HepG2 (cell line): ENCODE measurements at regions not wholly inside any gene's neighbourhood (a gene's known extent, or its start where the extent isn't known, plus 50 kb on each side); places are given as distances from the start of the nearest gene placed in this dataset.

Experiments
- ATAC-seq: fragments of 200-7000 bp; cut with Tn5 transposase; 3 replicates; pipeline ENCODE4 v1.9.1; 2020; ENCODE audit warnings: mild to moderate bottlenecking, moderate library complexity
- BruUV-seq: library from RNA; stranded (reverse); fragments of 400-500 nt; replicated peaks from 2 replicates; lab custom pipeline; 2021; lab: Mats Ljungman, UMichigan
- CTCF ChIA-PET: fragments of 300-600 bp; formaldehyde crosslinking; extraction: SDS; loops from one replicate; lab custom pipeline; 2021; ENCODE audit warnings: low total read pairs, inconsistent platforms, low intra/inter-chr PET ratio; lab: Yijun Ruan, JAX
- POLR2A ChIA-PET: fragments of 350-600 bp; sonication (Branson Sonifier 250); formaldehyde crosslinking; loops from one replicate; lab custom pipeline; 2020; ENCODE audit warnings: antibody characterized with exemption, inconsistent platforms; lab: Yijun Ruan, JAX
- DNase-seq: peaks from one replicate; pipeline ENCODE4 v3.0.0-alpha.2; 2015; ENCODE audit warnings: low spot score
- FAIRE-seq: peaks from 3 replicates; lab custom pipeline; 2011; peaks lifted over from hg19 to GRCh38; lab: Jason Lieb, UNC
- H2AFZ ChIP-seq: one replicate; pipeline ENCODE4 v1.6.1; 2011; ENCODE audit warnings: low read length, inconsistent platforms
- H3K27ac ChIP-seq: fragments of 300-600 bp; 3 replicates; pipeline ENCODE4 v1.8.0; 2011; ENCODE audit warnings: mixed run types, mild to moderate bottlenecking, mixed read lengths, low read length, inconsistent platforms; ENCODE audit not compliant: insufficient read depth; ENCODE audit errors: extremely low read length
- H3K27me3 ChIP-seq, 2 experiments: fragments of 200-600 bp in 1 of 2; 2 replicates in 1 of 2; 3 replicates in 1 of 2; pipeline versions ENCODE4 v1.6.0 to v1.8.0; 2011; ENCODE audit warnings: low read length in 2 of 2, mild to moderate bottlenecking in 2 of 2, moderate library complexity in 2 of 2, inconsistent platforms in 1 of 2; ENCODE audit not compliant: insufficient read depth in 2 of 2, control insufficient read depth in 1 of 2
- H3K36me3 ChIP-seq, 2 experiments: fragments of 200-600 bp in 1 of 2; replicated peaks in 1 of 2; 2 replicates in 1 of 2; 3 replicates in 1 of 2; pipeline versions ENCODE4 v1.5.1 to v1.8.0; 2011; ENCODE audit warnings: low read length in 2 of 2, inconsistent platforms in 1 of 2; ENCODE audit not compliant: insufficient read depth in 2 of 2, control insufficient read depth in 1 of 2
- H3K4me1 ChIP-seq: 2 replicates; pipeline ENCODE4 v1.5.1; 2012; ENCODE audit warnings: low read length, inconsistent platforms; ENCODE audit not compliant: insufficient read depth
- H3K4me2 ChIP-seq: 2 replicates; pipeline ENCODE4 v1.6.0; 2011; ENCODE audit warnings: low read depth, low read length, inconsistent platforms
- H3K4me3 ChIP-seq, 3 experiments: fragments of 200-600 bp in 1 of 3; sonication (generic), shearing (Covaris generic) in 1 of 3; replicated peaks in 1 of 3; 2 replicates each; pipeline ENCODE4 v1.5.1; 2011 to 2016; ENCODE audit warnings: low read length in 3 of 3, inconsistent platforms in 2 of 3, low read depth in 2 of 3, mild to moderate bottlenecking in 2 of 3, control low read depth in 1 of 3, mixed read lengths in 1 of 3; ENCODE audit not compliant: insufficient read depth in 1 of 3
- H3K79me2 ChIP-seq: one replicate; pipeline ENCODE4 v1.6.1; 2011; ENCODE audit warnings: low read length, inconsistent platforms; ENCODE audit not compliant: insufficient read depth
- H3K9ac ChIP-seq: 2 replicates; pipeline ENCODE4 v1.6.0; 2011; ENCODE audit warnings: mild to moderate bottlenecking, low read depth, low read length, inconsistent platforms; ENCODE audit not compliant: insufficient read depth
- H3K9me3 ChIP-seq: 2 replicates; pipeline ENCODE4 v1.5.1; 2012; ENCODE audit warnings: mild to moderate bottlenecking, low read length
- H4K20me1 ChIP-seq: 2 replicates; pipeline ENCODE4 v1.6.0; 2011; ENCODE audit warnings: inconsistent platforms, mild to moderate bottlenecking, low read length, moderate library complexity; ENCODE audit not compliant: insufficient read depth
- NRL ChIP-seq: sonication (generic); formaldehyde crosslinking; IDR thresholded peaks from 2 replicates; pipeline ENCODE4 v1.5.0; 2020; ENCODE audit warnings: missing genetic modification reagents, mild to moderate bottlenecking, moderate library complexity, borderline replicate concordance
- PHF5A ChIP-seq: IDR thresholded peaks from one replicate; pipeline ENCODE4 v1.6.1; 2018; ENCODE audit warnings: low read depth, missing genetic modification reagents; ENCODE audit not compliant: unreplicated experiment
- PRMT3 ChIP-seq: sonication (generic); formaldehyde crosslinking; IDR thresholded peaks from 2 replicates; pipeline ENCODE4 v1.8.1; 2022; ENCODE audit warnings: low read depth, mild to moderate bottlenecking, moderate library complexity, missing genetic modification reagents, borderline replicate concordance
- SP2 ChIP-seq: sonication (generic); formaldehyde crosslinking; IDR thresholded peaks from 2 replicates; pipeline ENCODE4 v1.5.1; 2020; ENCODE audit warnings: mild to moderate bottlenecking, missing genetic modification reagents
- THAP7 ChIP-seq: sonication (generic); formaldehyde crosslinking; IDR thresholded peaks from 2 replicates; pipeline ENCODE4 v1.8.1; 2023; ENCODE audit warnings: mild to moderate bottlenecking, missing genetic modification reagents
- ZBTB38 ChIP-seq: sonication (generic); formaldehyde crosslinking; IDR thresholded peaks from 2 replicates; pipeline ENCODE4 v1.5.1; 2020; ENCODE audit warnings: mild to moderate bottlenecking, missing genetic modification reagents
- ZNF10 ChIP-seq: sonication (generic); formaldehyde crosslinking; IDR thresholded peaks from 2 replicates; pipeline ENCODE4 v1.4.0; 2020; ENCODE audit warnings: mild to moderate bottlenecking, low read depth, missing genetic modification reagents, borderline replicate concordance
- WGBS: methylation state at CpG from one replicate; pipeline ENCODE4 v1.1.6; 2017; ENCODE audit warnings: low lambda C conversion rate; 5-methylcytosine and 5-hydroxymethylcytosine counted together
- in situ Hi-C: cut with HindIII; loops from 2 replicates; pipeline ENCODE4 v1.10.0; 2017; ENCODE audit warnings: low pct_unique_long_range_greater_than_20kb; ENCODE audit not compliant: extremely low pct_ligation_motif_present
- intact Hi-C: fragments of 100-400 bp; cut with micrococcal nuclease; formaldehyde crosslinking; loops from one replicate; pipeline ENCODE4 v1.10.0; 2022; ENCODE audit not compliant: unreplicated experiment
- TF ChIP-seq, protein P1 (sequence below): sonication (generic); formaldehyde crosslinking; IDR thresholded peaks from 2 replicates; pipeline ENCODE4 v1.8.1; 2023; ENCODE audit warnings: mild to moderate bottlenecking, missing genetic modification reagents, borderline replicate concordance
- TF ChIP-seq, protein P2 (sequence below): fragments of 450-650 bp; IDR thresholded peaks from 2 replicates; pipeline ENCODE4 v1.6.1; 2017

DNA sequence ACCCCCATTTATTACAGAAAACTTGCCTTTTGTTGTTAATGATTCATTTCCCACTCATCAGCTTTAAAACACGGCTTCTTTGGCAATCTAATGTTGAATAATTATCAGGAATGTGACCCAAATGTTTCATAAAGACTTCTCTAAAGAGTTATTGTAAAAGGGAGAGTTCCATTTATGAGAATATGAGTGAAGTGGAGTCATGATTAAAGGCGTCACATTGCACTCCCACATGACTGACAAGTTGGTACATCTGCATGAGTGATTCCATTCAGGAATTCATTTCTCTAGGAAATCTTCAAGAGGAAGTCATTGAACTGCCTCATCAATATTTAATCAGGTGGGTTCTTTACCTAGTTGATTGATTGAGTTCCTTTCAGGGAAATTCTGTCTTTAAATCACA, 184.8 kb downstream of the LNPK start:
- POLR2A ChIA-PET = no interaction called here
- CTCF ChIA-PET = no interaction called here
- in situ Hi-C loops = no loop called here

More for the DNA sequence above, 184.8 kb downstream of the LNPK start:
- Histone ChIP-seq H3K27me3 (0 out of 5 replicates have a peak, but pooled peaks cover 0 to 3% of the 10 kb centered on the region in 2 experiments), H3K9ac (no peak overlapping the region), H3K79me2 (no peaks in the 10 kb centered on the region), H3K4me1 (no peaks in the 10 kb centered on the region), H3K4me2 (no peak overlapping the region), H3K4me3 (no peak overlapping the region), H2AFZ (no peak overlapping the region), H3K9me3 (peaks cover 11% of the 10 kb centered on the region; the same call in 1 of the 2 replicates), H3K27ac (no peak overlapping the region), H3K36me3 (no peaks in the 10 kb centered on the region), H4K20me1 (no peaks in the 10 kb centered on the region)
- 34% methylated on average over 2 of the region's 2 CpGs for WGBS
- intact Hi-C loops = no loop called here
- TF ChIP-seq, protein P1, sequence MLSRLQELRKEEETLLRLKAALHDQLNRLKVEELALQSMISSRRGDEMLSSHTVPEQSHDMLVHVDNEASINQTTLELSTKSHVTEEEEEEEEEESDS (CRISPR knock-in tag) = no peak
- TF ChIP-seq, protein P2, sequence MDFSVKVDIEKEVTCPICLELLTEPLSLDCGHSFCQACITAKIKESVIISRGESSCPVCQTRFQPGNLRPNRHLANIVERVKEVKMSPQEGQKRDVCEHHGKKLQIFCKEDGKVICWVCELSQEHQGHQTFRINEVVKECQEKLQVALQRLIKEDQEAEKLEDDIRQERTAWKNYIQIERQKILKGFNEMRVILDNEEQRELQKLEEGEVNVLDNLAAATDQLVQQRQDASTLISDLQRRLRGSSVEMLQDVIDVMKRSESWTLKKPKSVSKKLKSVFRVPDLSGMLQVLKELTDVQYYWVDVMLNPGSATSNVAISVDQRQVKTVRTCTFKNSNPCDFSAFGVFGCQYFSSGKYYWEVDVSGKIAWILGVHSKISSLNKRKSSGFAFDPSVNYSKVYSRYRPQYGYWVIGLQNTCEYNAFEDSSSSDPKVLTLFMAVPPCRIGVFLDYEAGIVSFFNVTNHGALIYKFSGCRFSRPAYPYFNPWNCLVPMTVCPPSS = no peak
- TF ChIP-seq SP2 (CRISPR knock-in tag) = no peak
- no peak for TF ChIP-seq THAP7 (CRISPR knock-in tag)
- no peak for TF ChIP-seq ZNF10 (CRISPR knock-in tag)
- no peak for TF ChIP-seq PRMT3 (CRISPR knock-in tag)
- no peak for TF ChIP-seq PHF5A (CRISPR knock-in tag)
- no peak for TF ChIP-seq NRL
- TF ChIP-seq ZBTB38 = no peak
- no TSS peak for BruUV-seq
- DNase-seq = no peak
- no peak for ATAC-seq
- FAIRE-seq = no peak
